Myocyte (in vitro differentiated cells): ENCODE measurements at regions not wholly inside any gene's neighbourhood (a gene's known extent, or its start where the extent isn't known, plus 50 kb on each side); places are given as distances from the start of the nearest gene placed in this dataset.

Source experiments
- DNase-seq: peaks from one replicate; pipeline ENCODE4 v3.0.0-alpha.2; 2012; ENCODE audit warnings: low read depth

DNA sequence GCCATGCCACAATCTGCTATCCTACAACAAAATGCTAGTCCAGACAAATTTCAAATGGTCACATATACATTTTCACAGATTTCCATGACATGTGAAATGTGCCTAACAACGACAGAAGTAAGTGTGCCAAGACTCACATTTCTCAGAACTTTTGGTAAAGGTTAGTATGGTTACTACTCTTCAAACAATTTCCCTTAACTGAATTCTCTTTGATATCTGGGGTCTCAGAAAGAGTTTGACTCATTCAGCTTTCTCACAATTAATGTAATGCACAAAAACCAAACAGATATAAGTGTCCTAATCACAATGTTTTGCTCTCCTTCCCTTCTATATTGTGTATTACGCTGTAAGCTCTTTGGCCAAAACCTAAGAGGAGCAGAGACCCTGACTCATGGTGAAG is 122.4 kb upstream of the LEF1 start:
- DNase-seq: no peak

DNA sequence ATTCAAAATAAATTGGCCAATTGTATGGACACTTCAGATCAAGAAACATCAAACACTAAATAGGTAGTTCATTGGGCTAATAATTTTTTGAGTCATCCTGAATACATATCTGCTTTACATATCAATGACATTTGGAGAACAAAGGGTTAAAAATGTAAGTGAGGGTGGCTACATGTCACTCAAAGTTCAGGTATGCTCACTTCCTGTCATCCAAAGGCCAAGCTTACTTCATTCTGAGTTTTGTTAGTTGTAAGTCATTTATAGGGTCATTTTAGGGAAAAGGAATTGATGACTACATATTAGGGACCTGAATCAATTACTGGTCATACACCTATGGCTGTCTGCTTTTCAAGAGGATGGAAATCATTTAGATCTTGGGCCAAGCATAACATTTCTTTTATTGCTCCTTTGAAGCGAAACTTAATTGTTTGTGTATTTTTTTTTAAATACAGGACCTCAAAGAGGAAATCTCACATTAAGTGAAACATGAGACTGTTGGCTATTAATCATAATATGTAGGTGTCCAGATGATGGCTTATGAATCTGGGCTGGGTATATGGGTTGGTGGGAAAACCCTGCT is 119.2 kb upstream of the LEF1 start:
- DNase-seq: no peak

DNA sequence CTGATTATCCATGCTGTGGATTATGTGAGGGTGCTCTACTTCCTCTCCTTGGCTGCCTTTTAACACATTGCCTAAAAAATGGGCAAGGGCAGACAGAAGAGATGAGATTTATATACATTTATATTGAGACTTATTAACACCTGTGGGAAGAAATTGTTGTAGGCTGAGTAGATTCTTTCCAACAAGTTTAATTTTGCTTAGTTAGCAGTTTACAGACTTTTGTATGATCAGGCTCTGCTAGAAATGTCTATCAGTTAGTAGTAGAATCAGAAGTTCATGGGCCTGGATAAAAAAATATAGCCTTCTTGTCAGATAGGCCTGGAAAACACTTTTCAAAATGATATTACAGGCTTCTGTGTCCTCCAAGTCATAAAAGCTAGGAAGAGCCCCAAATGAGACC is 111.3 kb upstream of the LEF1 start:
- DNase-seq: no peak

DNA sequence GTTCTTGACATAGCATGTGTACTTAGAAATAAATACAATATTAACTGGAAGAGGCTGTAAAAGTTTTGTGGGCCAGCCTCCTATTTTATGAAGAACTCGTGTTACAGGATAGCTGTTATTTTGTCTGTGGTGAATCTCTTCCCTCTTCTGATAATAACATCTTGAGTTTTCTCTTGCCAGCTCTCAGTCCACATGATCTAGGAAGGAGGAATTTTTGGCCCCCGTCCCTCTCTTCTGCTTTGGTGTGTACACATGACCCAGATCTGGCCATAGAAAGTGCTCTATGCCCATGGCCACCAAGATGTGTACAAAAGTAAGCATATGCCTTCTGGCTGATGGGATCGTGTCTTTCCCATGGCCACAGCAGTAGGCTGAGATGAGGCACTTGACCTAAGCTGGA is 108.0 kb upstream of the LEF1 start:
- peak; percentile 12 for DNase-seq

GRCh38 chr4:108272986-108273385 is 104.3 kb upstream of the LEF1 start:
- DNase-seq: no peak

DNA sequence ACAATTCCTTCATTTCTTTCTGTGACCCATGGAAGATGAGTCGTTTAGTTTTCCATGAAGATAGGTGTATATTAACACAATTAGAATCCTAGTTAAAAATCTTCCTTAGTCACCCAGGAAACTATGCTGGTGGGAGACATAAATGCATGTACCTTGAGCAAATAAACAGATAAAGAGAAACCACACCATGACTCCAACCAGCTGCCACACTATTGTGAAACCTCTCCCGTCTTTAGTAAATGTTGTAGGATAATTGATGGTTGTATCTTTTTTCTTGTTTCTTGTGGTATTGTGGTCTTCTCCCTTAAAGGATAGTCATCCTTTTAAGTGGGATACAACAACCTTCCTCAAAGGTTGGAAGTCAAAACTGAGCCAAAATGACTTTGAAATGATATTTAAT is 103.8 kb upstream of the LEF1 start:
- peak; percentile 33 for DNase-seq

GRCh38 chr4:108272046-108272445 is 103.3 kb upstream of the LEF1 start:
- DNase-seq: peak; percentile 19

GRCh38 chr4:108270466-108271450 is 102.0 kb upstream of the LEF1 start:
- peak; percentile 63 for DNase-seq

DNA sequence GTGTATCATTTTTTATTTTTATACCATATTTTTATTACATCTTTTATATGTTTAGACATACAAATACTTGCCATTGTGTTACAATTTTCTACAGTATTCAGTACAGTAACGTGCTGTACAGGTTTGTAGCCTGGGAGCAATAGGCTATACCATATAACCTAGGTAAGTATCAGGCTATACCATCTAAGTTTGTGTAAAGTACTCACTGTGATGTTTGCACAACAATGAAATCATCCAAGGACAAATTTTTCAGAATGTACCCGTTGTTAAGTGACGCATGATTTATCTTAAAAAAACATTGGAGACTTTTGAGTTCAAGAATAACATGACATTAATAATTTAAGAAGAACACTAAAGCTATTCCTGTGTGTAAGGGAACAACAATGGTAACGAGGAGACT is 96.0 kb upstream of the LEF1 start:
- no peak for DNase-seq

DNA sequence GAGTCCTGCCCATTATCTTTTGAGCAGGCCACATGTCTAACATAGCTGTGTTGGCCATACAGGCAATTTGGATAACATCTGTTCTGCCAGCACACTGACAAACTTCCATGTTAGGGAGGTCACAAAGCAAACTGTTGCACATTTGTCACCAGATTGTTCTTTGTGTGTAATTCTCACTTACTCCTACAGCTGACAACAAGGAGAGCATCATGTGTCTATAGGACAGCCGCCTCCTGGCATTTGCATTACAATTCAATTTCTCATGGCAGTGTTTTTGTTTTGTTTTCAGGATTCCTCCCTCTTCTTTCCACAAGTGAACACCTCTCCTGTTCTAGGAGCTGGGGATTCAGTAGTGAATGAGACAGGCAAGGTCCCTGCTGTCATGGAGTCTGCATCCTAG is 94.3 kb upstream of the LEF1 start:
- DNase-seq: no peak

DNA sequence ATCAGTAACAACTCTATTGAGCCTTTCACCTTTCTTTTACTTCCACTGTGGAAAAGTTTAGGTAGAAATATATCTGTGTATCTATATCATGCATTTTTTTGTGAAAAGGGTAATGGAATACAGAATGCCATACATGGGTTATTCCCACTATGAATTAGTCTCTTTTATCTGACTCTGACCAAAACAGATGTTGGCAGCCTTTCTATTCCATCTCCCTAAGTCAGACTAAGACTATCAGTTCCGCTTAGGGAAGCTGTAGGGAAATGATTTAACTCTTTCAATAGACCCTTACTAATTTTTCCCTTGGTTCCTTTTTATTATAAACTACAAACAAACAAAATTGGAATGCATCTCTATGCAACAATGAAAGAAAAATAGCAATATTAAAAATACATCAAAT is 92.3 kb upstream of the LEF1 start:
- no peak for DNase-seq

GRCh38 chr4:108256538-108256937 is 87.8 kb upstream of the LEF1 start:
- DNase-seq: no peak

DNA sequence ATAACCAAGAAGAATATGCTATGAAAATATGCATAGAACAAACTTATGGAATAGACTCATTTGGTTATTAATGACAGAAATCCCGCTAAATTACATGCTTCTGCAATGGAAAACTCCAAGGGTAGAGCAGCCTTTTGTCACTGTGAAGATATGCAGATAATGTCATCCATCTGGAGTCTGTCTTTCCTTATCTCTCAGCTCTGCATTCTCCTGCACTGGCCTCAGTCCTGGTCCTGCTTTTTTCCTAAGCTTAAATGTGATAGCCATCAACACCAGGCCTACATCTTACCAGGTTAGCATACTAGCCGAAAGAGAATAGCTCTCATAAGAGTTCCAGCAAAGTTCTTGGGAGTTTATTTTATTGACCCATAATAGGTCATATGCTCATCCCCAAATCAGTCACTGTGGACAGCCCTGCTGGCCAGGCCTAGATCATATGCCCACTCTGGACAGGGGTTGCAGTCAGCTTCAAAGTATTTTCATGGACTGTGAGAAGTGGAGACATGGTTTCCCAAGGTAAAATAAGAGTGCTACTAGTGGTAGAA is 86.5 kb upstream of the LEF1 start:
- no peak for DNase-seq

GRCh38 chr4:108249397-108249796 is 80.7 kb upstream of the LEF1 start:
- no peak for DNase-seq

DNA sequence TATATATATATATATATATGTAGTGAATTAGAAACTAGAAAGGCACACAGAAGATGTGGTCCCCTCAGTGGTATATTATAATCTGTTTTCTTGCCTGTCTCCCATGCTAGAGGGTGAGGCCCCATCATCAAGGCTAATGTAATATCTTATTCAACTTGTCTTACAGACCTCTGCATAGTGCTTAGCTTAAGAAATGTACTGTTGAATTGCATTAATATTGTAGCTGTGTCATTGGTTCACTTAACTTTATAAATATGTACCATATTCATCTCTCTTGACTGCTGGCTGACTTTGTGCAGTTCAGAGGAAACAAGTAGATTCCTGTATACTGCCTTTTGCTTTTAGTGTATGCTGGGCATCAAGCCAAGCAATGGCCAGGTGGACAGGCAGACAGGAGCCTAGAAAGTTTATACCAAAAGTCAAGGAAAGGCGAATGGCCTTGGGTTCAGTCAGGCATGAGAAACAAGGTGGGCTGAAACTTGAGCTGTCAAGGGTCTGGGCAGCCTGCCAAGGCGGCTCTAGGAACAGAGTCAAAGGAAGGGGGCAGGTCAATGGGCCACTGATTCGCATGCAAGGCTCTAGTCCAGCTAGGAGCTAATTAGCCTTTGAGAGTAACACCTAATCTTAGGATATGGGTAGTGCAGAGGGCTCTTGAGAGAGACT is 78.8 kb upstream of the LEF1 start:
- DNase-seq: peak; percentile 10

DNA sequence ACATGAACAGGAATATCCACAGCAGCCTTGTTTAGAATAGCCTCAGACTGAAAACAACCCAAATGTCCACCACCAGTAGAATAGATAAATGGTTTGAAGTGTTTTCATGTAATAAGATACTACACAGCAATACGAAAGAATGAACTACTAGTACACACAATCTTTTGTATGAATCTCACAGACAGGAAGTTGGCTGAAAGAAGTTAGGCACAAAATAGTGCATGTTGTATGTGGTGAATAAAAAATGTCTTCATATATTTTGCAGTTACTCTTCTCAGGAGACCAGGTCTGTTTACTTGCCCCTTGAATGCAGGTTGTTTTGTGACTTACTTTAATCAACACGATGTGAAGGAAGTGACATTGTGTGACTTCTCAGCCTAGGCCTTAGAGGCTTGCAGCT is 75.9 kb upstream of the LEF1 start:
- no peak for DNase-seq

DNA sequence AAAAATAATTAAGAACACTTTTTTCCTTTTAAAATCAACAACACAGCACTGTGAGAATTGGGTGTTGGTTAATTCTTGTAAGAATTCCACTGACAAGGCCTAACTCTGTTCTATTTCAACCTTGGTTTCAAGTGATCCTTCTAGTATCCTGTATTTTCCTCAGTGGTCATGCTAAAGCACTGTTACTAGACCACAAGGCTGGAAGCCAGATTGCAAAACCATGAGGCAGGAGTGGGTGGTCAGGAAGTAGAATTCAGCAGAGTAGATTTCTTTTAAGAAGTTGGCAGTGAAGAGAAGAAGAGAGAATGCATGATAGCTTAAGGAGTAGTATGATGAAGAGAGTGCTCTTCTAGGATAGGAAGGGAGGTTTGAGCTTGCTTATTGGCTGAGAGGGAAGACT is 71.6 kb upstream of the LEF1 start:
- DNase-seq: peak; percentile 54

DNA sequence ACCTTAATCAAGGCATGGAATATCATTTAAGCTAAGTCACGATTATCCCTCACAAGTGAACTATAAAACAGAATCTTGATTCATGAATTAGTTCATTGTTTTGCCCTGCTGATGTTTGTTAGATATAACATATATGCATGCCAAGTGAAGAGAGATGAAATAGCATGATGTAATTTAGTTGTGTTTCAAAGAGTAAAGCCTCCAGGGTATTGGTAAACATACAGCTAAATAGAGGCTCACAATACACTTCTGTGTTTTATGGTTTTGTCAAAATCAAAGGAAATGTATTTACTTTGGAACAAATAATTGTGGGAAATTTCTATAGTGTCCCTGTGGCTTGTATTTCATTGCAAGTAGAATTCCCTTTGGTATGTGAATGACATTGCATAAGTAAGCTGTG is 69.0 kb upstream of the LEF1 start:
- DNase-seq: no peak

DNA sequence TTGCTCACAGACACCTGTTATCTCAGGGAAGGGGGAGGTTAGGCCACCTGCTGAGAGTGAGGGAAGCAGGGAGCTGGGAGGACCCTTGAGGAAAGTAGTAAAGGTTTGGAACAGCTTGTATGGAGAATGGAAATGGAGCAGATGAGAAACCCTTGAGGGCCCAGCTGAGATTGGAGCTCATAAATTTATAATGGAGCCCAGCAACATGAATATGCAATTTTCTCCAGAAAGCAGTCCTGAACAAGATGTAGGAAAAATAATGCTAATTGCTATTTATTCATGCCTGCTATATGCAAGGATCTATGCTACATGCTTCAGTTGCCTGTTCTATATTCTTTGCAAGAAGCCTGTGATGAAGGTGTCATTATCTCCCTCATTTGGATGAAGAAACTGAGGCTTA is 67.5 kb upstream of the LEF1 start:
- DNase-seq: no peak

DNA sequence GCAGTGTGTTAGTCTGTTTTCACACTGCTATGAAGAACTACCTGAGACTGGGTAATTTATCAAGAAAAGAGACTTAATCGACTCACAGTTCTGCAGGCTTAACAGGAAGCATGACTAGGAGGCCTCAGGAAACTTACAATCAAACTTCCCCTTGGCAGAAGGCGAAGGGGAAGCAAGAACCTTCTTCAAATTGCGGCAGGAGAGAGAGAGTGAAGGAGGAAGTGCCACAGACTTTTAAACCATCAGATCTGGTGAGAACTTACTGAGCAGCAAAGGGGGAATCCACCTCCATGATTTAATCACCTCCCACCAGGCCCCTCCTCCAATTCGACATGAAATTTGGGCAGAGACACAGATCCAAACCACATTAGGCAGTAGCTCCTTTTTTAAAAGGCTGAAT is 59.2 kb upstream of the LEF1 start:
- no peak for DNase-seq

DNA sequence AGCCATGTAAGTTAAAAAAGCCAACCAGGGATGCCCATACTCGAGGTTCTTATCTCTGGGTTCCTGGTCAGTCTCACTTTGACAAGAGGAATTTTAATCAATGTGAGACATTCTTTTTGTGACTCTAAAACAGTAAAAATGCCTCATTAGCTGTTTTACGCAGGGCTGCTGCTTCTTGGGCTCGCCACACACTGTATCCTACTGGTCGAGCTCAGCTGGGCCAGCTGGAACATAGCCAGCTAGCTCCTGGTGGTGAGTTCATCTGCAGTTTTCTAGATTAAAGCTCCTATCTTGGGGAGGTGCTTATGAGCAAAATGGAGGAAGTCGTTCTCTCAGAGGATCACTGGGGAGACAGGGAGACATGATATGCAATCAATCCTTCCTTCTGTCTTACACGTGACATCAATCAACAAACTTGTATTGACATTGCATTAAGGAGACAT is 55.9 kb upstream of the LEF1 start:
- peak; percentile 60 for DNase-seq

GRCh38 chr4:108223313-108223712 is 54.6 kb upstream of the LEF1 start:
- no peak for DNase-seq
